Upper lobe of right lung (tissue), 1 donor: ENCODE measurements at regions not wholly inside any gene's neighbourhood (a gene's known extent, or its start where the extent isn't known, plus 50 kb on each side); places are given as distances from the start of the nearest gene placed in this dataset.
A peak's percentile ranks its signal among the peaks of the same experiment; 100 is the strongest.

Experiments
- ATAC-seq: fragments of 200-7000 bp; cut with Tn5 transposase; one replicate; pipeline ENCODE4 v1.9.1; 2020; ENCODE audit warnings: mild to moderate bottlenecking, moderate library complexity
- DNase-seq: peaks from one replicate; pipeline ENCODE4 v3.0.0-alpha.2; 2020
- H3K27ac ChIP-seq: fragments of 200-600 bp; one replicate; pipeline ENCODE4 v1.8.0; 2022
- H3K27me3 ChIP-seq: fragments of 200-600 bp; one replicate; pipeline ENCODE4 v1.8.0; 2022; ENCODE audit warnings: mild to moderate bottlenecking
- H3K36me3 ChIP-seq: fragments of 200-600 bp; one replicate; pipeline ENCODE4 v1.8.0; 2022
- H3K4me1 ChIP-seq: fragments of 200-600 bp; one replicate; pipeline ENCODE4 v1.8.0; 2022
- H3K4me3 ChIP-seq: fragments of 200-600 bp; one replicate; pipeline ENCODE4 v1.8.0; 2022; ENCODE audit warnings: mild to moderate bottlenecking
- H3K9me3 ChIP-seq: fragments of 200-600 bp; one replicate; pipeline ENCODE4 v1.8.0; 2022
- CTCF ChIP-seq: fragments of 200-600 bp; IDR thresholded peaks from one replicate; pipeline ENCODE4 v1.8.0; 2022; ENCODE audit warnings: antibody characterized with exemption
- intact Hi-C: fragments of 100-400 bp; cut with DNase I; formaldehyde crosslinking; loops from one replicate; pipeline ENCODE4 v1.11.0; 2022
- donor health status: DM: no; HTN: yes; CAD: no; lungs with severe emphysema.

DNA sequence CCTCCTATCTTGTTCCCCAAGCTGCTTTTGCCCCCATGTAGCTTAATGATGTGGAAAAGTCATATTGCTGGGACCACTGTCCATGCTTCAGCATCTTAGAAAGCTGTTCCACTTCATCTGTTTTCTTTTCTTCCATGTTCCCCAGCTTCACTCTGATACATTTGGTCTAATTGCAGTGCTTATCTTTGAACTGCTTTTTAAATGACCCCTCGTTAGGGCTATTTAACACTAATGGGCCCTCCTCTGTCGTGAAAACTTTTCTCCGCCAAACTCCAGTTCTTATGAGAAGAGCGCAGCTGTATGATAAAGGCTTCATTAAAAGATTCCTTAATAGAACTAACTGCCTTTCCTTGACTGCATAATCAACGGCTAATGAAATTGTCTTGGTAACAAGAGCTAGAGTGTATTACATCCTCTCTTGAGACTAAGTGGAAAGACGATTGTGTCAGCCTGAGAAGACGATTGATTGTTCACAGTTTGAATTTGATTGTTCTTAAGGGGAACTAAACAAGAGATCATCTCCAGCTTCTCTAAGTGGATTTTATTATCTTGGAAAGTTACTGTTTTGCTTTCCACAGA lies 165.0 kb upstream of the MTNR1B start:
- ATAC-seq (no peak), DNase-seq (no peak)
- intact Hi-C loops: no loop called here
- Histone ChIP-seq H3K4me3 (no peak overlapping the region), H3K4me1 (no peaks in the 10 kb centered on the region), H3K27me3 (no peaks in the 10 kb centered on the region), H3K27ac (no peak overlapping the region), H3K9me3 (no peaks in the 10 kb centered on the region), H3K36me3 (no peaks in the 10 kb centered on the region)
- no peak for TF ChIP-seq CTCF

GRCh38 chr11:92808022-92808421 lies 161.4 kb upstream of the MTNR1B start:
- no peak for TF ChIP-seq CTCF
- Histone ChIP-seq H3K9me3 (no peaks in the 10 kb centered on the region), H3K27ac (no peak overlapping the region), H3K4me1 (no peaks in the 10 kb centered on the region), H3K27me3 (no peaks in the 10 kb centered on the region), H3K4me3 (no peak overlapping the region), H3K36me3 (no peaks in the 10 kb centered on the region)
- intact Hi-C loops: no loop called here
- ATAC-seq (no peak), DNase-seq (no peak)

DNA sequence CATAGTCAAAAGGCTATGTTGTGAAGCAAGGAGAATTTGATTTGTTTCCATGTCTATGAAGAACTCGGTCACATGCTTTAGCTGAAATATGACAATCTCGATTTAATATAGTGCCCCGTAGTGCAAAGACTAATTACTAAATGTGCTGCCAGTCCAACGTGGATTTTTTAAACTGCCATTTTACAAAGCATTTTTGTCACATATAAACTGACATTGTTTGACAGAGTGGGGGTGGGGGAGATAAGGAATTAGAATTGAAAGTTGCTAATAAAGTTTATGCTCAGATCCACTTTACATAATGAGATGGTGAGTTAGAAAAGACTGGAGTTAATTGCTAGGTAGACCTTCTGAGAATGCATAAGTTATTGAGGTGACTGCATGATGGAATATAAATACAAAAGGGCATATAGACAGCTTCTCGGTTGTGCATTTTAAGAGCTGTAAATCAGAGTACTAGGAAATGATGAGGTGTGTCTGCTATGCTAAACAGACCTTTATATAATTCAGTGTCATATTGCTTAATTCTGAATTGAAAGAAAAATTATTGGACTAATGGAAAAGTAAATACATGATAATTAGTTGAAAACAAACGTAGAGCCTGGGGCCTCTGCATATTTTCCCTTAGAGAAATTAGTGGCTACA lies 158.9 kb upstream of the MTNR1B start:
- no peak overlapping the region for H3K4me3 ChIP-seq
- no peak overlapping the region for H3K27ac ChIP-seq
- no peaks in the 10 kb centered on the region for H3K9me3 ChIP-seq
- H3K4me1 ChIP-seq: no peaks in the 10 kb centered on the region
- intact Hi-C loops: no loop called here
- TF ChIP-seq CTCF: no peak
- H3K36me3 ChIP-seq: no peaks in the 10 kb centered on the region
- H3K27me3 ChIP-seq: no peaks in the 10 kb centered on the region
- ATAC-seq: no peak
- no peak for DNase-seq

DNA sequence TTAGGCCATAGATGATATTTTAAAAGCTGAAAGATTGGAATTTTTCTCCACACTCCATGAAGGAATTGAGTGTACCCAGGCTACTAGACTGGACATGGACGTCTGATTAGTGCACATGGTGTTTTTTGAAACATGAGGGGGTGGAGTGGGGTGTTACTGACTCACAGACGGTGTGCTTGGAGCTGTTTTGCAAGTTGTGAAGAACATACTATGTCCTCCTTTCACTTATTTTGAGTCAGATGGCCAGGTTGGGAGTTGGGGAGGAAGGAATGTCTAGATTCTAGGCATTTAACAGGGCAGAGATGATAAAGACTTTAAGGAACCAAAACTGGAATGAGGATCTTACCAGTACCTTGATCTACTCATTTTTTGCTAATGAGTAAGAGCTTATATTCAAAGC lies 158.1 kb upstream of the MTNR1B start:
- Histone ChIP-seq H3K4me3 (no peak overlapping the region), H3K36me3 (no peaks in the 10 kb centered on the region), H3K9me3 (no peaks in the 10 kb centered on the region), H3K27ac (no peak overlapping the region), H3K27me3 (no peaks in the 10 kb centered on the region), H3K4me1 (no peaks in the 10 kb centered on the region)
- no peak for TF ChIP-seq CTCF
- DNase-seq: no peak
- intact Hi-C loops: no loop called here
- ATAC-seq: peak; percentile 52

- Histone ChIP-seq H3K36me3 (no peaks in the 10 kb centered on the region), H3K9me3 (no peaks in the 10 kb centered on the region), H3K4me3 (no peak overlapping the region), H3K4me1 (no peaks in the 10 kb centered on the region), H3K27ac (no peak overlapping the region), H3K27me3 (no peaks in the 10 kb centered on the region)
- no peak for DNase-seq
- no peak for TF ChIP-seq CTCF
- ATAC-seq: no peak
- intact Hi-C loops: no loop called here
These were observed 156.6 kb upstream of the MTNR1B start for GRCh38 chr11:92812841-92813240.

DNA sequence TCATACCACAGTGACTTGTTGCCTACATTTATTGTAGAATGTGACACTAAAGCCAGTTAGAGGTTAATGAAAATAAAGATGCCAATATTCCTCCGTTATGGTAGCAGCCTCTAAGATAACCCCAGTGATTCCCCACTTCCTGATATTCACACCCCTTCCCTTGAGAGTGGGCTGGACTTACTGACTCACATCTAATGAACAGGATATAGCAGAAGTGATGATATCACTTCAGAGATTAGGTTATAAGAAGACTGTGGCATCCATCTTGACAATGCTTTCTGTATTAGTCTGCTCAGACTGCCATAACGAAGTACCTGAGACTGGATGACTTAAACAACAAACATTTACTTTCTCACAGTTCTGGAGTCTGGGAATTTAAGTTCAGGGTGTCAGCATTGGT lies 149.6 kb upstream of the MTNR1B start:
- Histone ChIP-seq H3K4me3 (no peak overlapping the region), H3K4me1 (no peaks in the 10 kb centered on the region), H3K27ac (no peak overlapping the region), H3K9me3 (no peaks in the 10 kb centered on the region), H3K27me3 (no peaks in the 10 kb centered on the region), H3K36me3 (no peaks in the 10 kb centered on the region)
- ATAC-seq: no peak
- intact Hi-C loops: no loop called here
- TF ChIP-seq CTCF: no peak
- no peak for DNase-seq
